Ureter (tissue), 1 donor: ENCODE measurements at regions not wholly inside any gene's neighbourhood (a gene's known extent, or its start where the extent isn't known, plus 50 kb on each side); places are given as distances from the start of the nearest gene placed in this dataset.

Source experiments
- DNase-seq: peaks from one replicate; pipeline ENCODE4 v3.0.0-alpha.2; 2020; ENCODE audit warnings: low spot score
- donor health status: DM: yes; HTN: yes; CAD: no.

GRCh38 chr4:154088741-154089140 is 299.9 kb upstream of the SFRP2 start:
- no peak for DNase-seq

- no peak for DNase-seq
Observed at GRCh38 chr4:154086247-154086646, 297.4 kb upstream of the SFRP2 start.

- DNase-seq: no peak
Observed at GRCh38 chr4:154084864-154085263, 296.0 kb upstream of the SFRP2 start.

- no peak for DNase-seq
Observed at GRCh38 chr4:154082760-154083535, 294.1 kb upstream of the SFRP2 start.

- DNase-seq: no peak
Observed at GRCh38 chr4:154081391-154081790, 292.5 kb upstream of the SFRP2 start.

GRCh38 chr4:154078504-154079350 is 289.8 kb upstream of the SFRP2 start:
- DNase-seq: no peak

- no peak for DNase-seq
Observed at GRCh38 chr4:154076921-154077320, 288.0 kb upstream of the SFRP2 start.

- DNase-seq: no peak
Observed at GRCh38 chr4:154073107-154073822, 284.4 kb upstream of the SFRP2 start.

GRCh38 chr4:154067786-154068185 is 278.9 kb upstream of the SFRP2 start:
- no peak for DNase-seq

- DNase-seq: no peak
Observed at GRCh38 chr4:154065368-154065767, 276.5 kb upstream of the SFRP2 start.

GRCh38 chr4:154064244-154064643 is 275.4 kb upstream of the SFRP2 start:
- no peak for DNase-seq

GRCh38 chr4:154049457-154050181 is 260.7 kb upstream of the SFRP2 start:
- no peak for DNase-seq

GRCh38 chr4:154047733-154048132 is 258.9 kb upstream of the SFRP2 start:
- no peak for DNase-seq

- no peak for DNase-seq
Observed at GRCh38 chr4:154044742-154045485, 256.0 kb upstream of the SFRP2 start.

- DNase-seq: no peak
Observed at GRCh38 chr4:154044108-154044531, 255.2 kb upstream of the SFRP2 start.

GRCh38 chr4:154041640-154042039 is 252.8 kb upstream of the SFRP2 start:
- no peak for DNase-seq

- no peak for DNase-seq
Observed at GRCh38 chr4:154039435-154040343, 250.8 kb upstream of the SFRP2 start.

GRCh38 chr4:154036856-154037255 is 248.0 kb upstream of the SFRP2 start:
- no peak for DNase-seq

GRCh38 chr4:154035341-154035740 is 246.5 kb upstream of the SFRP2 start:
- no peak for DNase-seq

GRCh38 chr4:154033921-154034320 is 245.0 kb upstream of the SFRP2 start:
- no peak for DNase-seq
